T47D (cell line): ENCODE measurements at regions not wholly inside any gene's neighbourhood (a gene's known extent, or its start where the extent isn't known, plus 50 kb on each side); places are given as distances from the start of the nearest gene placed in this dataset.

ENCODE experiments used
- DNase-seq, 2 experiments: peaks; one replicate each; pipeline versions ENCODE4 v3.0.0 to v3.0.0-alpha.2; 2011 to 2012; ENCODE audit warnings: low read depth in 1 of 2, low spot score in 1 of 2
- JUND ChIP-seq: IDR thresholded peaks from 2 replicates; pipeline ENCODE4 v1.6.1; 2012; ENCODE audit warnings: low read depth
- in situ Hi-C: cut with HindIII; loops from 2 replicates; pipeline ENCODE4 v1.10.0; 2016; ENCODE audit warnings: low sequenced_read_pairs, low pct_unique_long_range_greater_than_20kb

GRCh38 chr2:16282511-16282910 is 342.2 kb downstream of the MYCN start:
- TF ChIP-seq JUND = no peak
- no peak for DNase-seq
- in situ Hi-C loops = no loop called here

GRCh38 chr2:16281451-16282335 is 341.3 kb downstream of the MYCN start:
- in situ Hi-C loops = no loop called here
- TF ChIP-seq JUND = no peak
- DNase-seq = peak; percentile 17 to 50

GRCh38 chr2:16280081-16280480 is 339.7 kb downstream of the MYCN start:
- DNase-seq = no peak
- TF ChIP-seq JUND = no peak
- in situ Hi-C loops = no loop called here

- DNase-seq = no peak
- in situ Hi-C loops = no loop called here
- no peak for TF ChIP-seq JUND
Measured at GRCh38 chr2:16279641-16280040, 339.3 kb downstream of the MYCN start.

- DNase-seq = no peak
- in situ Hi-C loops = no loop called here
- no peak for TF ChIP-seq JUND
Measured at GRCh38 chr2:16279201-16279570, 338.8 kb downstream of the MYCN start.

- no peak for TF ChIP-seq JUND
- in situ Hi-C loops = no loop called here
- DNase-seq = no peak
Measured at GRCh38 chr2:16278421-16279200, 338.3 kb downstream of the MYCN start.

- TF ChIP-seq JUND = no peak
- in situ Hi-C loops = no loop called here
- DNase-seq = no peak
Measured at GRCh38 chr2:16277117-16277516, 336.8 kb downstream of the MYCN start.

- in situ Hi-C loops = no loop called here
- DNase-seq = no peak
- TF ChIP-seq JUND = no peak
Measured at GRCh38 chr2:16275661-16276060, 335.3 kb downstream of the MYCN start.

- DNase-seq = no peak
- in situ Hi-C loops = no loop called here
- TF ChIP-seq JUND = no peak
Measured at GRCh38 chr2:16275131-16275530, 334.8 kb downstream of the MYCN start.

GRCh38 chr2:16273111-16273510 is 332.8 kb downstream of the MYCN start:
- in situ Hi-C loops = no loop called here
- TF ChIP-seq JUND = no peak

GRCh38 chr2:16272038-16272788 is 331.9 kb downstream of the MYCN start:
- in situ Hi-C loops = no loop called here
- no peak for TF ChIP-seq JUND

More at GRCh38 chr2:16273111-16273510, 332.8 kb downstream of the MYCN start:
- DNase-seq = no peak

GRCh38 chr2:16271231-16271896 is 331.0 kb downstream of the MYCN start:
- DNase-seq = no peak
- no peak for TF ChIP-seq JUND
- in situ Hi-C loops = no loop called here

More at GRCh38 chr2:16272038-16272788, 331.9 kb downstream of the MYCN start:
- DNase-seq = no peak
